ENCODE measurements at regions not wholly inside any gene's neighbourhood (a gene's known extent, or its start where the extent isn't known, plus 50 kb on each side); places are given as distances from the start of the nearest gene placed in this dataset.

- no peak overlapping the region for H2AFZ ChIP-seq (ENCODE audit: low read depth, low read length)
Measured at GRCh38 chr18:46283895-46284295, 179.7 kb downstream of the HAUS1 start.

More at GRCh38 chr18:46283895-46284295, 179.7 kb downstream of the HAUS1 start:
- no peaks in the 10 kb centered on the region for H3K4me1 ChIP-seq (ENCODE audit: control insufficient read depth, extremely low read depth, insufficient read depth, low read length)
- H3K4me2 ChIP-seq (ENCODE audit: insufficient read depth, low read length): no peak overlapping the region
- H3K9me3 ChIP-seq (replicated peaks; ENCODE audit: control insufficient read depth, insufficient read depth, low read length): no peaks in the 10 kb centered on the region
- no peaks in the 10 kb centered on the region for H4K20me1 ChIP-seq (replicated peaks; ENCODE audit: control insufficient read depth, extremely low read depth, insufficient read depth, low read length)
- no peaks in the 10 kb centered on the region for H3K27me3 ChIP-seq (ENCODE audit: control insufficient read depth in 2 of 2, insufficient read depth in 2 of 2, low read length in 2 of 2)
- no peak overlapping the region for H3K9ac ChIP-seq (replicated peaks; ENCODE audit: extremely low read depth, insufficient read depth, low read length)
- no peaks in the 10 kb centered on the region for H3K36me3 ChIP-seq (ENCODE audit: control insufficient read depth in 2 of 2, extremely low read depth in 1 of 2, insufficient read depth in 2 of 2, low read length in 2 of 2)
- POLR2A ChIA-PET: no interaction called here
- no peaks in the 10 kb centered on the region for H3K79me2 ChIP-seq (ENCODE audit: control insufficient read depth, insufficient read depth, low read length)
- no peak for TF ChIP-seq MYC (IDR thresholded peaks at IDR 0.05; ENCODE audit: low read depth, low read length)
- no peak for TF ChIP-seq EZH2 (IDR thresholded peaks at IDR 0.05; ENCODE audit: borderline replicate concordance, low read depth, low read length, severe bottlenecking)
- no peak for TF ChIP-seq MAX (IDR thresholded peaks at IDR 0.05; ENCODE audit: insufficient read depth, insufficient read length)
- no peak for TF ChIP-seq FOS (IDR thresholded peaks at IDR 0.05; ENCODE audit: borderline replicate concordance, insufficient read depth, low read length)
- no peak for TF ChIP-seq GATA2 (IDR thresholded peaks at IDR 0.05; ENCODE audit: insufficient read depth, insufficient read length, low read depth, low read length)
- no peak for TF ChIP-seq POLR2A (IDR thresholded peaks at IDR 0.05; ENCODE audit: low read depth, low read length)
- no peak for TF ChIP-seq JUN (IDR thresholded peaks at IDR 0.05; ENCODE audit: borderline replicate concordance, insufficient read depth, insufficient read length, low read depth)
- no peak for TF ChIP-seq CTCF (IDR thresholded peaks at IDR 0.05; ENCODE audit: extremely low read depth in 1 of 2, insufficient read depth in 1 of 2, low read depth in 1 of 2, low read length in 2 of 2)
- TF ChIP-seq POLR2AphosphoS5 (IDR thresholded peaks at IDR 0.05; ENCODE audit: insufficient read depth, low read depth, low read length): no peak
- no peak for FAIRE-seq
- no peak overlapping the region for H3K4me3 ChIP-seq (replicated peaks in 1 of 3; ENCODE audit: insufficient read depth in 1 of 3, low read depth in 1 of 3, low read length in 3 of 3)
- no peak for DNase-seq (ENCODE audit: low read depth, low spot score)
- intact Hi-C loops (cut with micrococcal nuclease): no loop called here
- no TSS peak for BruUV-seq (replicated peaks)
- dilution Hi-C loops (cut with MboI; ENCODE audit: extremely low pct_ligation_motif_present, low sequenced_read_pairs): no loop called here
- H3K27ac ChIP-seq (ENCODE audit: insufficient read depth, low read depth, low read length): no peak overlapping the region
- no peaks in the 10 kb centered on the region for H3K9me1 ChIP-seq (replicated peaks; ENCODE audit: control insufficient read depth, extremely low read depth, insufficient read depth, low read length)
- CTCF ChIA-PET: interaction anchor here (3.2 to 7.9 kb wide), 2 partner anchors 111 to 373 kb away, joined by 16 to 168 read pairs; partner anchors contain the start of gene LOXHD1
